Stimulated activated CD4-positive, alpha-beta T cell treated with anti-CD3 and anti-CD28 coated beads, Interleukin-1b, Interleukin-23, amount 100 ng/mL, for 4 hours (primary cell): ENCODE measurements at regions not wholly inside any gene's neighbourhood (a gene's known extent, or its start where the extent isn't known, plus 50 kb on each side); places are given as distances from the start of the nearest gene placed in this dataset.

ENCODE experiments used
- DNase-seq, 2 donors: peaks; one replicate each; pipeline ENCODE4 v3.0.0-alpha.2; 2020; ENCODE audit warnings: low read depth in 2 of 2

DNA sequence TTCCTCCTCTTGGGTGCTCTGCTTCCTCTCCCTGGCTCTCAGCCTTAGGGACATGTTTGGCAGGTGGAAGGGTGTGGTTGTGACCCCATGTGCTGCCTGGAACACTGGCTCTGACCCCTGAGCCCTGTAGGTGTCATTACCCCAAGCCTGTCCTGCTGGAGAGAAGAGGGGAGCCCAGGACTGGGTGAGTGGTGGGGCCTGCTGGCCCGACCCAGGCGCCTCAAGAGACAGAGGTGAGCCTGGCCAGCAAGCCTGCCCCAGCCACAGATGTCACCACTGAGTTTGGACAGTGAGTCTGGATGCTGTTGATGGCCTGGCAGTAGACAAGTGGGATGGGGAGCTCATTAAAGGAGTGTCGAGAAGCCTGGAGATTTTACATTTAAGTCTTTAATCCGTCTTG is 1112.2 kb downstream of the BRD1 start:
- no peak for DNase-seq

- no peak for DNase-seq
These were observed 1113.4 kb downstream of the BRD1 start for GRCh38 chr22:48714231-48714630.

DNA sequence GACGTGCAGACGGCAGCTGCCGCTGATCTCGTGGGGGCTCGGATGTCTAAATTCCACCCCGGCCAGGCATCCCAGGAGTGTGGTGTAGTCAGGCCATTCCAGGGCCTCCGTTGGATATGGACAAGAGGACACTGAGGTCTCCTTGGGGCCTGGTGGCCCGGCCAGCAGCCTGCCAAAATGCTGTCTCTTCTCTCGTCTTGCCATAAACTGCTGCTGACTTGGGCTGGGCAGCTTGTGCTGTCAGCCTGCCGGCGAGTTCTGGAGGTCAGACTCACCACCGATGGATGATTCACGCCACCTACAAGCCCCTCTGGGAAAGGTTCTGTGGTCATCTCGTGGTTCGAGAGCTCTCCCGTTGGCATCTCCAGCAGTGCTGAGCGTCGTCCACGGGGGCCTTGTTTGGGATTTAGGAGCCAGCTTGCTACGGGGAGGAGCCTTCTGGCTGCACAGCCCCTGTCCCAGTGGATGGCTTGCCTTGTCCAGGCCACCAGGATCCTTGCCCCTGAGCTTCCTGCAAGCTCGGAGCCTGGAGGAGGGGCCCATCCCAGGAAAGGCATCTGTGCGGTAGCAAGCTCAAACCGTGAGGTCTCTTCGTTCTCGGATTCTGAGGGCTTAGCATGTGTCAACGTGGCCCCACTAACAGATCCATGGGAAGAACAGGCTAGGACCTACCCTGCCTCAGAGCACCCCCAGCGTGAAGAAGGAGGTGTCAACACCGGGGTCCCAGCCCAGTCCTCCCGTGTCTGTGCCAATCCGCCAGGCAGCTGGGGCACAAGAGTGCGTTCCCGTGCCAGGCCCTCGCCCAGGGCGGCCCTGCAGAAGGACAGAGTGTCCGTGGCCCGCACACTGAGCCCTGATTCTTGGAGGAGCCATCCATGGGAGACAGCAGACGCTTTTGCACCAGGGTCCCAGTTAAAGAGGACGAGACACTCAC is 1114.1 kb downstream of the BRD1 start:
- DNase-seq: no peak

DNA sequence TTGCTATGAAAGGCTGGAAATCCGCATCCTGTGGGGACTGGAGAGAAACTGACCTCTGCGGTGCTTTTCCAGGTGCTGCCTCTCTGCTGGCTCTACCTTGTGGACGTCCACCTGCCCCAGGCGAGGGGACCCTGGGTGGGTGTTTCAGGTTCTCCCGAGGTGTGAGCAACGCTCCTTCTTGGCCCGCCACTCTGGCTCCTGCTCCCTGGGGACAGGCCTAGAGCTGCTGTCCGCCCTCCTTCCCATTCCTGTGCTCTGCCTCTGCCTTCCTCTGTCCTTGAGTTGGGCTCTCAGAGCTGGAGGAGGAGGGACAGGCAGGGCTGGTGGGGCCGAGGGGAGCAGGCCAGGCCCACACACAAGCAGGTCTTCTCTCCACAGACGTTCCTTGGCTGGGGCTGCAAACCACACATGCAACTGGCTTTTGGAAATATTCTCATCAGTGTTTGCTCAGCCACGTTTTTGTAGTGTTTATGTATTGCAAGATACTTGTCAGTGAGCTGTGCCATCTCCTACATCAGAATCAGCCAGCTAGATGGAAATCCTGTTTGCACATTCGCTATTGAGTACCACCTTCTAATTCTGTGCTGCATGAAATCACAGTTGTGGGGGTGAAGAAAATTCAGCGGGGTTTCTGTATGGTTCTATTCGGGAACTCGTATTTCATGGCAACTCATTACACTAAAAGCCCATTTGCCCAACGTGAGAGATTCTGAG is 1115.0 kb downstream of the BRD1 start:
- no peak for DNase-seq

DNA sequence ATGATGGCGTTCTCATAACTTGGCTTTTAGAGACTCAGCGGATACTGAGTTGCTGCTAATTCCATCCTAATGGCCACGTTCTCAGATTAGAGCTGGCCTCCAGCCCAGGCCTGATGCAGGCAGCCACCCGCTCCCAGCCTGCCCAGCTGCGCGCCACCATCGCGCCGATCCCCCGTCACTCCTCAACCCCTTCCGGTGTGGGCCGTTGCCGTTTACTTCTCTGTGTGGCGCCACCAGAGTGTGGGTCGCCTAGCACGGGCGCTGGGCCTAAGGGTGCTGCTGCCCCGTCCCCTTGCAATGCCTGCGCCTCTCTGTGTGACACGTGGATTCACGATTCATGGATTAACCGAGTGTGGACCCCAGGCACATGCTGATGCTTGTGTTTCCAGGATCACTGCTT is 1116.0 kb downstream of the BRD1 start:
- DNase-seq: no peak

DNA sequence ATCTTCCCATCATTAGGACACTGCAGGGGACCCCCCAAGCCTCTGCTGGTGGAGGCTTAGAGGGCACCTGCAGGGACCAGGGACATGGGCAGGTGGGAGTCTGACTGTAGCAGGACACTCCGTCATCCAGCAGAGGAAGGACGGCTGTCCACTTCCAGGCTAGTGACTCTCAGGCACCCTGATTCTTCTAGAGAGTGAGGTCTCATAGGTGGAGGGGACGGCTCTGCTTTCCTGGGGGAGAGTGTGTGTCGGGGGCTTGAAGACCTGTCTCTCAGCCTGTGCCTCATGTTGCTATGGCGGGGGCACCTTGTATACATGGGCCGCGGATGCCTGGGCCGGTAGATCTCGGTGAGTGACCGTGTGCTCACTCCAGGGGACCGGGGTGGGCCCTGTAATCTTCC is 1116.6 kb downstream of the BRD1 start:
- DNase-seq: no peak

DNA sequence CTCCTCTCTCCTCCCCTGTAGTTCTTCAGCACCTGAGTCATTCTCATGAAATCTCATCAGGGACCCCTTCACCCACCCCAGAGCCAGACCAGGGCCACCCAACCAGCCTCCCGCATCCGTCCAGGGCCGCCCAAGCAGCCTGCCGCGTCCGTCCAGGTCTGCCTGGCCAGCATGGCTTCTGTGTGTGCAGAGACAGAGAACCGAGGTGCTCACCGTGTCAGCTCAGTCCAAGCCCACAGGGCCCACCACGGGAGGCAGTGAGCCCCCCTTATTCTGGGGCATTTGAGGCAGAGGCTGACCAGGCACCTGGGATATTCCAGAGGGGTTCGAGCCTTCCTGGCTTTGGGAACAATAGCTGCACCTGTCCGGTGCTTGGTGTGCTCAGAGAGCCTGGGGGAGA is 1117.3 kb downstream of the BRD1 start:
- DNase-seq: no peak

GRCh38 chr22:48709976-48710375 is 1117.7 kb downstream of the BRD1 start:
- no peak for DNase-seq

DNA sequence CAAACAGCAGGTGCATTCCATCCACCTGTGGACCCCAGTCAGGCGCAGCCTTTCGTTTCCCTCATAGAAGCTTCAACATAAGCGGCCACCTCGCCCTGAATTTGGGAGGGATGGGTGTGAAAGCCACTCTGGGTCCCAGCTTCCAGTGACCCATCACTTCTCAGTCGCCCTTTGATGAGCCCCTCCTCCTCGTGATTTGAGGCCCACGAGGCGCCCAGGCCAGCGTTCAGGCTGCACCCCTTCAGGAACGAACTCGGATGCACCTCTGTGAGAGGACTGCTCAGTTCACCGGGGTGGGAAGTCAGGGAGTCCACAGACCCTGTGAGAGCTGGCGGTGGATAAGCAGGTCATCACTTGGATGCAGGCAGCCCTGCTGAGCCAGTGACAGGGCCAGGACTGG is 1118.2 kb downstream of the BRD1 start:
- no peak for DNase-seq

GRCh38 chr22:48708558-48709245 is 1119.0 kb downstream of the BRD1 start:
- DNase-seq: no peak

- no peak for DNase-seq
These were observed 1119.7 kb downstream of the BRD1 start for GRCh38 chr22:48707763-48708557.

- DNase-seq: no peak
These were observed 1120.5 kb downstream of the BRD1 start for GRCh38 chr22:48706934-48707762.

- DNase-seq: no peak
These were observed 1121.6 kb downstream of the BRD1 start for GRCh38 chr22:48705917-48706605.

DNA sequence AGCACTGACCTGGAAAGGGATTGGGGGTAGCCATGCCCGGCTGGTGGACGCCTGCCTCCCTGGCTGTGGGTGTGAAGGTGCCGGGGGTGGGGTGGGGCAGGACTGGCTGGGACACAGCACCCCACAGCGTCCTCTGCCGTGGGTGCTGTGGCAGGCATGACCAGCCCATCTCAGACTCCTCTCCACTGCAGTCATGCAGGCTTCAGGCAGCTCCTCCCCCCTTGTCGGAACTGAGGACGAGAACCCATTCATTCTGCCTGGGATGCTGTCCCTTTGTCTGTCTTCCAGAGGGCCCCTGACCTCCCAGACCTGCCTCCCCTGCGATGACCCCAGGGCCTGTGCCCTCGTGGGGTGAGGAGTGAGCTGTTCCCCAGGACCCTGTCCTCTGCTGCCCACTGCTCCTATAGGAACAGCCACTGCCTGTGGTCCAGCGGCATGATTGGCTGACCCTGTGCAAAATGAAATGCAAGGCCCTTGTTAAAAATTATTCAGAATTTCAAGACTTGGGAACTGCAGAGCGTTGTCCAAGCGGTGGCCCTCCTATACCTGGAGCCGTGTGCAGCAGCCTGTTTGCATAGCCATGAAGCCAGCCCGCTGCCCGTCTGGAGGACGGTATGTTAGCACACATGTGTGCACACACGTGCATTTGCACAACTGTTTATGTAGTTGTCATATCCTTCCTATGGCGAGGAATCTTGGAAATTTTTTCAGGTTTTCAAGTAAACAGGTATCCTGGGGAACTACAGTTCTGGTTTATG is 1122.3 kb downstream of the BRD1 start:
- no peak for DNase-seq

GRCh38 chr22:48704335-48704734 is 1123.3 kb downstream of the BRD1 start:
- DNase-seq: no peak

- DNase-seq: no peak
These were observed 1124.3 kb downstream of the BRD1 start for GRCh38 chr22:48703265-48703941.

- DNase-seq: no peak
These were observed 1125.0 kb downstream of the BRD1 start for GRCh38 chr22:48702573-48703264.
